ENCODE measurements at regions not wholly inside any gene's neighbourhood (a gene's known extent, or its start where the extent isn't known, plus 50 kb on each side); places are given as distances from the start of the nearest gene placed in this dataset.

GRCh38 chr2:125125902-125126301 lies 1100.8 kb downstream of the CNTNAP5 start:
- H3K4me2 ChIP-seq (ENCODE audit: low read length): no peak overlapping the region
- 0 out of 2 replicates have a peak, but pooled peaks cover 11% of the 10 kb centered on the region for H3K9me3 ChIP-seq (ENCODE audit: low read length)
- ATAC-seq (no peak), DNase-seq (no peak)
- H3K27me3 ChIP-seq (ENCODE audit: low read length): no peaks in the 10 kb centered on the region
- H3K4me1 ChIP-seq (ENCODE audit: insufficient read depth, low read length): no peaks in the 10 kb centered on the region
- H3K4me3 ChIP-seq (ENCODE audit: low read length): no peak overlapping the region
- H3K9me2 ChIP-seq (replicated peaks; ENCODE audit: low read length): no peaks in the 10 kb centered on the region
- no TSS peak for BruUV-seq (replicated peaks)
- TF ChIP-seq EZH2phosphoT487 (IDR thresholded peaks at IDR 0.05; ENCODE audit: borderline replicate concordance, low read length) (no peak), EZH2 (IDR thresholded peaks at IDR 0.05; ENCODE audit: low read length, unreplicated experiment) (no peak), CTCF (conservative IDR thresholded peaks at IDR 0.05; ENCODE audit: low read depth, low read length) (no peak)
- intact Hi-C loops (cut with micrococcal nuclease): no loop called here
- no peak overlapping the region for H2AFZ ChIP-seq (ENCODE audit: low read length)
- H3K79me2 ChIP-seq (ENCODE audit: low read length): no peaks in the 10 kb centered on the region
- no peaks in the 10 kb centered on the region for H4K20me1 ChIP-seq (ENCODE audit: low read length)
- ChIA-PET POLR2A (ENCODE audit: unreplicated experiment) (no interaction called here), CTCF (no interaction called here)
- no peaks in the 10 kb centered on the region for H3K36me3 ChIP-seq (ENCODE audit: low read depth, low read length)
- H3F3A ChIP-seq (ENCODE audit: low read length, unreplicated experiment): no peaks in the 10 kb centered on the region
- H3K9ac ChIP-seq (ENCODE audit: low read length): no peak overlapping the region
- no peak overlapping the region for H3K27ac ChIP-seq (ENCODE audit: low read length)

GRCh38 chr2:125160947-125161346 lies 1135.9 kb downstream of the CNTNAP5 start:
- H3F3A ChIP-seq (ENCODE audit: low read length, unreplicated experiment): no peaks in the 10 kb centered on the region
- H3K4me1 ChIP-seq (ENCODE audit: insufficient read depth, low read length): no peaks in the 10 kb centered on the region
- intact Hi-C loops (cut with micrococcal nuclease): no loop called here
- no peak for DNase-seq
- H2AFZ ChIP-seq (ENCODE audit: low read length): no peak overlapping the region
- no peak overlapping the region for H3K9ac ChIP-seq (ENCODE audit: low read length)
- H3K27ac ChIP-seq (ENCODE audit: low read length): no peak overlapping the region
- H3K4me2 ChIP-seq (ENCODE audit: low read length): no peak overlapping the region
- no peak for ATAC-seq
- no peaks in the 10 kb centered on the region for H3K36me3 ChIP-seq (ENCODE audit: low read depth, low read length)
- no peaks in the 10 kb centered on the region for H3K27me3 ChIP-seq (ENCODE audit: low read length)
- TF ChIP-seq EZH2phosphoT487 (IDR thresholded peaks at IDR 0.05; ENCODE audit: borderline replicate concordance, low read length): no peak
- no peaks in the 10 kb centered on the region for H3K79me2 ChIP-seq (ENCODE audit: low read length)
- H3K9me2 ChIP-seq (replicated peaks; ENCODE audit: low read length): no peaks in the 10 kb centered on the region
- H3K4me3 ChIP-seq (ENCODE audit: low read length): no peak overlapping the region
- CTCF ChIA-PET: no interaction called here
- POLR2A ChIA-PET (ENCODE audit: unreplicated experiment): no interaction called here
- peaks cover 10% of the 10 kb centered on the region; the same call in 1 of the 2 replicates for H3K9me3 ChIP-seq (ENCODE audit: low read length)
- H4K20me1 ChIP-seq (ENCODE audit: low read length): no peaks in the 10 kb centered on the region
- no TSS peak for BruUV-seq (replicated peaks)

- no peaks in the 10 kb centered on the region for H3K9me2 ChIP-seq (replicated peaks; ENCODE audit: low read length)
- intact Hi-C loops (cut with micrococcal nuclease): no loop called here
- H3F3A ChIP-seq (ENCODE audit: low read length, unreplicated experiment): no peaks in the 10 kb centered on the region
- ATAC-seq (no peak), DNase-seq (no peak)
- no peak overlapping the region for H2AFZ ChIP-seq (ENCODE audit: low read length)
- no peak overlapping the region for H3K9ac ChIP-seq (ENCODE audit: low read length)
- TF ChIP-seq CTCF (conservative IDR thresholded peaks at IDR 0.05; ENCODE audit: low read depth, low read length) (no peak), EZH2 (IDR thresholded peaks at IDR 0.05; ENCODE audit: low read length, unreplicated experiment) (no peak), EZH2phosphoT487 (IDR thresholded peaks at IDR 0.05; ENCODE audit: borderline replicate concordance, low read length) (no peak)
- no TSS peak for BruUV-seq (replicated peaks)
- CTCF ChIA-PET: no interaction called here
- no peaks in the 10 kb centered on the region for H3K4me1 ChIP-seq (ENCODE audit: insufficient read depth, low read length)
- H3K79me2 ChIP-seq (ENCODE audit: low read length): no peaks in the 10 kb centered on the region
- no peaks in the 10 kb centered on the region for H3K36me3 ChIP-seq (ENCODE audit: low read depth, low read length)
- no peak overlapping the region for H3K4me3 ChIP-seq (ENCODE audit: low read length)
- no peaks in the 10 kb centered on the region for H3K27me3 ChIP-seq (ENCODE audit: low read length)
- H3K4me2 ChIP-seq (ENCODE audit: low read length): no peak overlapping the region
- no peaks in the 10 kb centered on the region for H4K20me1 ChIP-seq (ENCODE audit: low read length)
- H3K9me3 ChIP-seq (ENCODE audit: low read length): no peaks in the 10 kb centered on the region
- POLR2A ChIA-PET (ENCODE audit: unreplicated experiment): no interaction called here
- no peak overlapping the region for H3K27ac ChIP-seq (ENCODE audit: low read length)
Observed at GRCh38 chr2:125167152-125167551, 1142.1 kb downstream of the CNTNAP5 start.
